Left lung (tissue), 4 donors: ENCODE measurements at regions not wholly inside any gene's neighbourhood (a gene's known extent, or its start where the extent isn't known, plus 50 kb on each side); places are given as distances from the start of the nearest gene placed in this dataset.

Source experiments
- ATAC-seq: fragments of 200-7000 bp; cut with Tn5 transposase; one replicate; pipeline ENCODE4 v1.9.1; 2020; ENCODE audit warnings: moderate library complexity
- DNase-seq, 4 donors: peaks; one replicate each; pipeline ENCODE4 v3.0.0-alpha.2; 2013 to 2020
- H3K27ac ChIP-seq, 2 donors: fragments of 200-600 bp; sonication (generic) in 1 of 2; one replicate each; pipeline versions ENCODE4 v1.5.0 to v1.8.0; 2020 to 2021
- H3K27me3 ChIP-seq, 2 donors: fragments of 200-600 bp; sonication (generic) in 1 of 2; one replicate each; pipeline versions ENCODE4 v1.5.0 to v1.8.0; 2020 to 2021
- H3K36me3 ChIP-seq, 2 donors: fragments of 200-600 bp; sonication (generic) in 1 of 2; one replicate each; pipeline versions ENCODE4 v1.5.0 to v1.8.0; 2020 to 2021
- H3K4me1 ChIP-seq, 2 donors: fragments of 200-600 bp; one replicate each; pipeline ENCODE4 v1.8.0; 2021
- H3K4me3 ChIP-seq, 2 donors: fragments of 200-600 bp; sonication (generic) in 1 of 2; one replicate each; pipeline versions ENCODE4 v1.5.0 to v1.8.0; 2020 to 2021; ENCODE audit warnings: mild to moderate bottlenecking in 1 of 2
- H3K9me3 ChIP-seq, 2 donors: fragments of 200-600 bp; sonication (generic) in 1 of 2; one replicate each; pipeline versions ENCODE4 v1.5.0 to v1.8.0; 2020 to 2021
- CTCF ChIP-seq, 2 donors: fragments of 200-600 bp; sonication (generic) in 1 of 2; IDR thresholded peaks; one replicate each; pipeline versions ENCODE4 v1.5.0 to v1.8.0; 2021; ENCODE audit warnings: antibody characterized with exemption in 2 of 2
- intact Hi-C, 2 donors: fragments of 100-400 bp; cut with DNase I; formaldehyde crosslinking; loops; one replicate each; pipeline versions ENCODE4 v1.11.2 to v1.14.2; 2022
- donor health status: DM: no; HTN: yes; CAD: no.
- donor health status: DM: no; HTN: no; CAD: no.

- H3K36me3 ChIP-seq, result no peaks in the 10 kb centered on the region
- TF ChIP-seq CTCF (IDR thresholded peaks at IDR 0.05), result no peak
- H3K4me1 ChIP-seq, result no peaks in the 10 kb centered on the region
- H3K4me3 ChIP-seq, result no peak overlapping the region
- no peak overlapping the region for H3K27ac ChIP-seq
- DNase-seq, result no peak
- H3K27me3 ChIP-seq, result no peaks in the 10 kb centered on the region
- no peaks in the 10 kb centered on the region for H3K9me3 ChIP-seq
- intact Hi-C loops, result no loop called here
- no peak for ATAC-seq
Measured at GRCh38 chr10:121316432-121316831, 281.8 kb downstream of the FGFR2 start.

DNA sequence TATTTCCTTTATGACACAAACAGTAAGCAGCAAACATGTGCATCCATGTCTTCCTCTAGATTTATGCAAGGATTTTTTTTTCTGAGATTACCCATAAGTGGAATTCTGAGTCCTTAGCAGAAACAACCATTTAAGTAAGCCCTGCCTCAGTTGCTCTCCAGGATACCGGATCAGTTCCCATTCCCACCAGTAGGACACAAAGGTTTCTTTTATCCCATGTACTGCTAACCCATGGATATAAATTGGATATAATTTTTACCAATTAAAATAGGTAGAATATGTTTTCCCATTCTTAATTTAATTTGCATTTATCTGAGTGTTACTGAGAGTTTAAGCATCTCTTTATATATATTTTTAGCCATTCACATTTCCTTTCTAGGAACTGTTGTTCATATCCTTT is 280.9 kb downstream of the FGFR2 start:
- Histone ChIP-seq H3K4me1 (no peaks in the 10 kb centered on the region), H3K9me3 (no peaks in the 10 kb centered on the region), H3K4me3 (no peak overlapping the region), H3K36me3 (no peaks in the 10 kb centered on the region), H3K27me3 (no peaks in the 10 kb centered on the region), H3K27ac (no peak overlapping the region)
- no peak for DNase-seq
- no peak for TF ChIP-seq CTCF (IDR thresholded peaks at IDR 0.05)
- intact Hi-C loops, result no loop called here
- ATAC-seq, result no peak

- no peak for TF ChIP-seq CTCF (IDR thresholded peaks at IDR 0.05)
- Histone ChIP-seq H3K4me1 (no peaks in the 10 kb centered on the region), H3K27ac (no peak overlapping the region), H3K27me3 (no peaks in the 10 kb centered on the region), H3K9me3 (no peaks in the 10 kb centered on the region), H3K36me3 (no peaks in the 10 kb centered on the region), H3K4me3 (no peak overlapping the region)
- DNase-seq (no peak), ATAC-seq (no peak)
- intact Hi-C loops, result no loop called here
Measured at GRCh38 chr10:121322046-121322445, 276.2 kb downstream of the FGFR2 start.

DNA sequence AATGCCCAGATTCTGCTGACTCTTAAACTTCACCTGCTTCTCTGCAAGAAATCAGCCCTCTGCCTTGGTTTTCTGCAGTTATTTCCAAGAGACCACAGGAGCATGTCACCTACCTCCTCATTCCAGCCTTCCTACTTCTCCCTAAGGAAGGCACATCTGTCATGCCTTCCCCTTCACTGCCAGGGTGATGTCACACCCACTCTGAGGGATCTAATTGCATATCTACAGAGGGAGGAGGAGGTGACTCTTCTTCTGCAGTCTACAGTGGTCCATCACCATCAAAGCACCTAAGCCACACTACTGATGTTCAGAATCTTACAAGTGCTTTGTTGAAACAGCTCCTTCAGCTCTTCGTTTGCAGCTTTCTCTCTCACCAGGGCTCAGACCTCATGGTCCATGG is 275.5 kb downstream of the FGFR2 start:
- intact Hi-C loops, result no loop called here
- DNase-seq (no peak), ATAC-seq (no peak)
- no peak for TF ChIP-seq CTCF (IDR thresholded peaks at IDR 0.05)
- Histone ChIP-seq H3K36me3 (no peaks in the 10 kb centered on the region), H3K27me3 (no peaks in the 10 kb centered on the region), H3K9me3 (no peaks in the 10 kb centered on the region), H3K27ac (no peak overlapping the region), H3K4me1 (no peaks in the 10 kb centered on the region), H3K4me3 (no peak overlapping the region)

DNA sequence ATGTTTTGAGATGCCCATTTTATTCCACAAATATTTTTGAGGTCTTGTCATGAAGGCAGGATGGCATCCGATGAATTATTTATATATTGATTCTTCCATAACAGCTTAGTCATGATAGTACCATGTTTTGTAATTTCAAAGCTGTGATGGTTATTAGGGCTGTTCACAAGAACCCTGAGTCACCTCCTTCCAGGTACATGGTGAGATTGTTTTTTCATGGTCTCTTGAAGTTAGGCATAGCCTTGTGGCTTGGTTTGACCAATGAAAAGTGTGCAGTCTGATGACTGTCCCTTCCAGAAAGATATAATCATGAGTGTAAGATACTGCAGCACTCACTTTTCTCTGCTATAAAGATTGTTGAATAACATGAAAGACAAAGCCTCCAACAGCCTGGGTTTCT is 274.8 kb downstream of the FGFR2 start:
- Histone ChIP-seq H3K36me3 (no peaks in the 10 kb centered on the region), H3K9me3 (no peaks in the 10 kb centered on the region), H3K27me3 (no peaks in the 10 kb centered on the region), H3K4me1 (no peaks in the 10 kb centered on the region), H3K4me3 (no peak overlapping the region), H3K27ac (no peak overlapping the region)
- DNase-seq, result no peak
- TF ChIP-seq CTCF (IDR thresholded peaks at IDR 0.05), result no peak
- intact Hi-C loops, result no loop called here
- ATAC-seq, result no peak
